Left ventricle myocardium inferior (tissue), 1 donor: ENCODE measurements at regions not wholly inside any gene's neighbourhood (a gene's known extent, or its start where the extent isn't known, plus 50 kb on each side); places are given as distances from the start of the nearest gene placed in this dataset.

Experiments used
- DNase-seq: peaks from one replicate; pipeline ENCODE4 v3.0.0-alpha.2; 2020
- H3K27ac ChIP-seq: fragments of 200-600 bp; replicated peaks from 2 replicates; pipeline ENCODE4 v1.8.0; 2021
- H3K27me3 ChIP-seq: fragments of 200-600 bp; 2 replicates; pipeline ENCODE4 v1.8.0; 2021; ENCODE audit warnings: low read depth
- H3K36me3 ChIP-seq: fragments of 200-600 bp; 2 replicates; pipeline ENCODE4 v1.8.0; 2021
- H3K4me1 ChIP-seq: fragments of 200-600 bp; 2 replicates; pipeline ENCODE4 v1.8.0; 2021
- H3K4me3 ChIP-seq: fragments of 200-600 bp; 2 replicates; pipeline ENCODE4 v1.8.0; 2021; ENCODE audit warnings: mild to moderate bottlenecking, moderate library complexity
- H3K9me3 ChIP-seq: fragments of 200-600 bp; replicated peaks from 2 replicates; pipeline ENCODE4 v1.8.0; 2021
- CTCF ChIP-seq: fragments of 200-600 bp; IDR thresholded peaks from 2 replicates; pipeline ENCODE4 v1.8.0; 2021; ENCODE audit warnings: antibody characterized with exemption, mild to moderate bottlenecking, borderline replicate concordance
- intact Hi-C: fragments of 100-400 bp; cut with micrococcal nuclease; formaldehyde crosslinking; loops from one replicate; pipeline ENCODE4 v1.11.0; 2022
- donor health status: DM: no; HTN: yes; CAD: no; lungs with severe emphysema.

- no peaks in the 10 kb centered on the region for H3K4me1 ChIP-seq
- intact Hi-C loops, result no loop called here
- no peak overlapping the region for H3K27ac ChIP-seq
- no peak for TF ChIP-seq CTCF
- no peak overlapping the region for H3K4me3 ChIP-seq
- peaks cover 82% of the 10 kb centered on the region for H3K27me3 ChIP-seq
- no peaks in the 10 kb centered on the region for H3K36me3 ChIP-seq
- no peaks in the 10 kb centered on the region for H3K9me3 ChIP-seq
- no peak for DNase-seq
These were observed 212.4 kb downstream of the FOXD2 start for GRCh38 chr1:47650205-47650604.

DNA sequence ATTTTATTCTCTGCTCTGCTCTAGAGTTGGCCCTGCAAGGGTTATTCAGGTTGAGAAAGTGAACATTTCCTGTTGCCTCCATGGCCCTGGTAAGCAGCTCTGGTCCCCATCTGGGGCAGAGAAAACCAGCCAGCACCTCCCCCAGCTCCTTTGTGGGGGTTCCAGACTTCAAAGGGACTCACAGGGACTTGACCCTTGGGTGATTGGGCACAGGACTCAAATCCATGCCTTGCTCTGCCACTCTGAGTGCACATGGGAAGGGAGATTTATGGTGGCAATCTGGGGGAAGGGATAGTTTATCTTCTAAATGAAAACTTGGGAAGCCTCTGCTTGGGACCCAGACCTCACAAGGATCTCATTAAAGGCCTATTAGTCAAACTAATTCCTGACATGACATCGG lies 212.8 kb downstream of the FOXD2 start:
- no peak for DNase-seq
- intact Hi-C loops, result no loop called here
- Histone ChIP-seq H3K27me3 (peaks cover 82% of the 10 kb centered on the region), H3K4me3 (no peak overlapping the region), H3K27ac (no peak overlapping the region), H3K9me3 (no peaks in the 10 kb centered on the region), H3K4me1 (peaks cover 3% of the 10 kb centered on the region), H3K36me3 (no peaks in the 10 kb centered on the region)
- TF ChIP-seq CTCF, result no peak

DNA sequence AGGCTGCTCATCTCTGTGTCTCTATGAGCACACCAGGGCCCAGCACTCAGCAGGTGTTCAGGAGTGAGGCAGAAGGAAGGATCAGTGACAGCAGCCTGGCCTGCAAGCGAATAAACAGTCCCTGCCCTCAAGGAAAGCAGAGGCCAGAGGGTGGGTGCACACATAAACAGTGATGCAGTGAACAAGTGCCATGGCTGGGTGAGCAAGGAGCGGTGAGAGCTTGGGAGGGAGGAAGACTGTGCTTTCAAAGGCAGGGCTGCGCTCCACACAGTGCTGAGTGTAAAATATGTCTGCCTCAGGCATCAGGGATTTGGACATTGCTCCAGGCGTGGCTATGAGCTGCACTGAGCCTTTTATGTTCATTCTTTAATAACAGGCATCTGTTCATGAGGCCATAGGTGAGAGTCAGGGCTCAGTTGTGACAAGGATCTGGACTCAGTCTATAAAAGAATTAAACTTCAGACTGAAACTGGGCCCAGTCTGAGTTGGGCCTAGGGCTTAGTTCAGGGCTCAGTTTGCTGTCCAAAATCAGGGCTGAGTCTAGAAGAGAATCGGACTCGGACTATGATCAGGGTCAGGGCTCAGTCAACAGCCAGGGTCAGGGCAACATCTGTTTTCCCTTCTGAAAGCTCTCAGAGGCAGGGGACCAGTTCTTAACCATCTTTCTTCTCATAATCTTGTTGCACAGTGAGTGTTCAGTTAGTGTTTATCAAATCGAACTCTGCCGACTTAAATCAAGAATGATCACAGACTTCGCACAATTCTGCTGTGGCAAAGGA lies 213.7 kb downstream of the FOXD2 start:
- H3K27ac ChIP-seq, result peak overlapping the region; percentile 70
- peaks cover 5% of the 10 kb centered on the region for H3K4me1 ChIP-seq
- H3K4me3 ChIP-seq, result no peak overlapping the region
- H3K27me3 ChIP-seq, result peaks cover 75% of the 10 kb centered on the region
- H3K36me3 ChIP-seq, result no peaks in the 10 kb centered on the region
- no peak for TF ChIP-seq CTCF
- H3K9me3 ChIP-seq, result no peaks in the 10 kb centered on the region
- no peak for DNase-seq
- intact Hi-C loops, result no loop called here

- Histone ChIP-seq H3K9me3 (no peaks in the 10 kb centered on the region), H3K27me3 (peaks cover 66% of the 10 kb centered on the region), H3K36me3 (no peaks in the 10 kb centered on the region), H3K27ac (peak overlapping the region; percentile 74), H3K4me3 (no peak overlapping the region), H3K4me1 (peaks cover 5% of the 10 kb centered on the region)
- TF ChIP-seq CTCF, result no peak
- intact Hi-C loops, result no loop called here
- no peak for DNase-seq
These were observed 217.9 kb downstream of the FOXD2 start for GRCh38 chr1:47655521-47656300.

DNA sequence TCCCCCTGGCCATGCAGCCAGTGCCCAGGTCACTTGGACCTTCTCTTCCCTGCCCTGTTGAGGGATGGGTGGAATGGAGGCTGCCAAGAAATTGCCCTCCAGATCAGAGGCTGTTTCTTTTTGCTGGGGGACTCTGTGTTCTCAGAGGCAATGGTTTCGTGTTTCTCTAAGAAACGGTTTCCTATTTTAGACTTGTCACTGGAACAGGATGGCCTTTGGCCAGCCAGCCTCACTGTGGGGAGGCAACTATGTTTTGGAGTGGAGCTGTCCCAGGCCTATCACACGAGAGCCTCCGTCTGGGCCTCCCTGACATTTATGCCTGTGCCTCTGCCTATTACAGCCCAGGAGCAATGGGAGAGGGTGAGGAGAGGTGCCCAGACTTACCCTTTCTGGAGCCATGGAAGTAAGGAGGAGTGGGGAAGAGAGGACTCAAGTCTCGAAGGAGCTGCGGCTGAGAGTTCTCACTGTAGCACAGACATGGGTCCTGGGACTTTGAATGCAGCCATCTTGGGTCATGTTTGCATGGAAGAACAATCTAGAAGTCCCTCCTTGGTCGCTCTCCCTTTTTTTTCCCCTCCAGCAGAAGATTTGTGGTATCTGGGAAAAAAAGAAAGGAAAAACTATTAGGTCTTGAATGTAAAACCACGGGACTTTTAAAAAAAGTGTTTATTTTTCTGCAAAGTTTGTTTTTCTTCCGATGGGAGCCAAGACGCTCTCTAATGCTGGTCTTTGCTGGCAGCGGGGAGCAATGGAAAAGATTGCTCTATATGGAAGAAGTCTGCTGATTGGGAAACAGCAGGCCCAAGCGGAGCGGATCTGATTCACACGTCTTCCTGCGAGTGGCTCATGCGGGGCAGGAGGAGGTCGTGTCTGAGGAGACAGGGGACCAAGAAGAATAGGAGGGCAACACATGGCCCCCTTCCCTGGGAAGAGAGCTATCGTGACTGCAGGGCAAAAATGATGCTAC lies 219.2 kb downstream of the FOXD2 start:
- H3K4me3 ChIP-seq, result no peak overlapping the region
- no peaks in the 10 kb centered on the region for H3K9me3 ChIP-seq
- DNase-seq, result peak; percentile 24
- no peaks in the 10 kb centered on the region for H3K36me3 ChIP-seq
- intact Hi-C loops, result no loop called here
- peaks cover 5% of the 10 kb centered on the region for H3K4me1 ChIP-seq
- TF ChIP-seq CTCF, result no peak
- H3K27ac ChIP-seq, result peak overlapping the region; percentile 74
- peaks cover 69% of the 10 kb centered on the region for H3K27me3 ChIP-seq
